Lung (tissue), 11 donors: ENCODE measurements at regions not wholly inside any gene's neighbourhood (a gene's known extent, or its start where the extent isn't known, plus 50 kb on each side); places are given as distances from the start of the nearest gene placed in this dataset.

Source experiments
- ATAC-seq: fragments of 200-7000 bp; cut with Tn5 transposase; one replicate; pipeline ENCODE4 v1.9.1; 2020; ENCODE audit warnings: moderate number of reproducible peaks; ENCODE audit not compliant: insufficient read depth, low FRiP score
- DNase-seq, 3 donors: peaks; one replicate each; pipeline ENCODE4 v3.0.0-alpha.2; 2013 to 2017
- H3K27ac ChIP-seq, 2 donors: one replicate each; pipeline ENCODE4 v1.5.1; 2013; ENCODE audit warnings: mild to moderate bottlenecking in 2 of 2, moderate library complexity in 2 of 2, control low read depth in 1 of 2, inconsistent platforms in 1 of 2, low read depth in 1 of 2, low read length in 1 of 2
- H3K27me3 ChIP-seq, 3 donors: one replicate each; pipeline ENCODE4 v1.5.1; 2013; ENCODE audit warnings: low read length in 2 of 3; ENCODE audit not compliant: control insufficient read depth in 3 of 3, insufficient read depth in 3 of 3
- H3K36me3 ChIP-seq, 4 donors: one replicate each; pipeline ENCODE4 v1.5.1; 2013; ENCODE audit warnings: low read length in 4 of 4, mild to moderate bottlenecking in 1 of 4, moderate library complexity in 1 of 4; ENCODE audit not compliant: control insufficient read depth in 4 of 4, insufficient read depth in 4 of 4
- H3K4me1 ChIP-seq, 5 donors: one replicate each; pipeline ENCODE4 v1.5.1; 2013; ENCODE audit warnings: low read length in 5 of 5, mild to moderate bottlenecking in 2 of 5, moderate library complexity in 1 of 5; ENCODE audit not compliant: control insufficient read depth in 5 of 5, insufficient read depth in 5 of 5
- H3K4me3 ChIP-seq: one replicate; pipeline ENCODE4 v1.5.1; 2013; ENCODE audit warnings: mild to moderate bottlenecking, control low read depth, moderate library complexity
- H3K9ac ChIP-seq, 2 donors: one replicate each; pipeline ENCODE4 v1.5.1; 2013; ENCODE audit warnings: low read length in 2 of 2, control low read depth in 1 of 2; ENCODE audit not compliant: insufficient read depth in 1 of 2
- H3K9me3 ChIP-seq, 4 donors: one replicate each; pipeline ENCODE4 v1.5.1; 2013; ENCODE audit warnings: low read length in 3 of 4, mild to moderate bottlenecking in 1 of 4, moderate library complexity in 1 of 4; ENCODE audit not compliant: control insufficient read depth in 4 of 4, insufficient read depth in 3 of 4
- CTCF ChIP-seq: IDR thresholded peaks from 2 replicates; pipeline ENCODE4 v1.5.1; 2012; ENCODE audit warnings: mild to moderate bottlenecking; ENCODE audit errors: control extremely low read depth, extremely low read depth
- WGBS, 2 donors: extraction: QIAGEN DNeasy Blood & Tissue Kit; methylation state at CpG; one replicate each; pipeline ENCODE4 v1.1.7; 2013; 5-methylcytosine and 5-hydroxymethylcytosine counted together
- donor health status: control.
- donor health status: control.
- donor health status: Bipolar disorder and iron deficiency.
- donor health status: healthy.
- donor health status: DM: yes; HTN: yes; CAD: no.

DNA sequence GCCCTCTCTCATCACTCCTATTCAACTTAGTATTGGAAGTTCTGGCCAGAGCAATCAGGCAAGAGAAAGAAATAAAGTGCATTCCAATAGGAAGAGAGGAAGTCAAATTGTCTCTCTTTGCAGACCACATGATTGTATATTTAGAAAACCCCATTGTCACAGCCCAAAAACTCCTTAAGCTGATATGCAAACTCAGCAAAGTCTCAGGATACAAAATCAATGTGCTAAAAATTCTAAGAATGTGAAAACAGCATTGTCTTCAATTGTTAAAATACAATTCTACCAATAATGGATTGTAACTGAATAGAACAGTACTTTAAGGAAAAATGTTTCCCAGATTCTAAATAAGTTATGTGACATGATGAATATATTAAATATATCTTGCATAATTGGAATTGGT lies 2269.2 kb upstream of the PCDH20 start:
- DNase-seq (no peak), ATAC-seq (no peak)
- Histone ChIP-seq H3K9me3 (peaks cover 0 to 3% (median 0%) of the 10 kb centered on the region in 4 donors), H3K27me3 (no peaks in the 10 kb centered on the region), H3K36me3 (no peaks in the 10 kb centered on the region), H3K4me1 (peaks cover 0 to 2% (median 0%) of the 10 kb centered on the region in 5 donors), H3K27ac (no peak overlapping the region), H3K4me3 (no peak overlapping the region), H3K9ac (no peak overlapping the region)
- TF ChIP-seq CTCF, result no peak

- H3K4me3 ChIP-seq, result no peak overlapping the region
- H3K9ac ChIP-seq, result no peak overlapping the region
- TF ChIP-seq CTCF, result no peak
- no peaks in the 10 kb centered on the region for H3K36me3 ChIP-seq
- no peak overlapping the region for H3K27ac ChIP-seq
- no peaks in the 10 kb centered on the region for H3K27me3 ChIP-seq
- no peak for DNase-seq
- no peak for ATAC-seq
- H3K9me3 ChIP-seq, result peaks cover 0 to 3% (median 0%) of the 10 kb centered on the region in 4 donors
- H3K4me1 ChIP-seq, result peaks cover 0 to 2% (median 0%) of the 10 kb centered on the region in 5 donors
- 34 to 50% methylated on average over 1 of the region's 1 CpG for WGBS, 2 donors
Measured at GRCh38 chr13:63680704-63681103, 2265.1 kb upstream of the PCDH20 start.

DNA sequence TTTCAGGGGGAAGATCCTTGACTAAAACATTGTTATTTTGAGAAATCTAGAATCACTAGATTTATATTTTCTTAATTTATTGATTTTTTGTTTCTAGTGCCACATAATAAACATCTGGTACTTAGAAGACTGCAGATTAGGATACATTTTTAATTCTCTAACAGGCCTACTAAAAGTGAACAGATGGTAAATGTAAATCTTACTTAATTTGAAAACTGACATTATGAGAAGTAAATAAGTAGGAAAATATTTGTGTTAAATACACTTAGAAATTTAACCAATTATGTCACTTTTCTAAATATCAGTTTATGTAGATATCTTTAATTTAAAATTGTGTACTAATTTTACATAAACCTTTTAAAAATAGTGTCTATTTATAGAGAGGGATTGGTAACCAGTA lies 2255.6 kb upstream of the PCDH20 start:
- Histone ChIP-seq H3K27ac (no peak overlapping the region), H3K4me1 (peaks cover 0 to 15% (median 0%) of the 10 kb centered on the region in 5 donors), H3K9ac (no peak overlapping the region), H3K36me3 (no peaks in the 10 kb centered on the region), H3K4me3 (no peak overlapping the region), H3K9me3 (no peaks in the 10 kb centered on the region), H3K27me3 (no peaks in the 10 kb centered on the region)
- DNase-seq (peak in 2 of 3 donors; percentile 74 to 79), ATAC-seq (no peak)
- TF ChIP-seq CTCF, result no peak

GRCh38 chr13:63651394-63651793 lies 2235.7 kb upstream of the PCDH20 start:
- H3K9ac ChIP-seq, result no peak overlapping the region
- no peaks in the 10 kb centered on the region for H3K36me3 ChIP-seq
- H3K27ac ChIP-seq, result no peak overlapping the region
- no peak for TF ChIP-seq CTCF
- H3K4me3 ChIP-seq, result no peak overlapping the region
- no peaks in the 10 kb centered on the region for H3K4me1 ChIP-seq
- DNase-seq (no peak), ATAC-seq (no peak)
- WGBS, 2 donors, result 95% methylated on average over 1 of the region's 1 CpG
- H3K27me3 ChIP-seq, result no peaks in the 10 kb centered on the region
- H3K9me3 ChIP-seq, result no peaks in the 10 kb centered on the region
